ENCODE measurements at regions not wholly inside any gene's neighbourhood (a gene's known extent, or its start where the extent isn't known, plus 50 kb on each side); places are given as distances from the start of the nearest gene placed in this dataset.
"Not testable (repeated sequence)": the region's sequence is repeated elsewhere in the genome, so short reads cannot be mapped to it uniquely, and the experiment has no call there.

GRCh38 chr1:8144323-8144722 lies 118.2 kb upstream of the ERRFI1 start:
- DNase-seq (ENCODE audit: low read depth in 2 of 2): no peak

- no peak for DNase-seq (ENCODE audit: low read depth in 2 of 2)
Observed at GRCh38 chr1:8142955-8143629, 117.0 kb upstream of the ERRFI1 start.

- DNase-seq (ENCODE audit: low read depth in 2 of 2): no peak
Observed at GRCh38 chr1:8139941-8140340, 113.8 kb upstream of the ERRFI1 start.

- no peak for DNase-seq (ENCODE audit: low read depth in 2 of 2)
Observed at GRCh38 chr1:8139383-8139782, 113.3 kb upstream of the ERRFI1 start.

GRCh38 chr1:8138673-8139072 lies 112.6 kb upstream of the ERRFI1 start:
- DNase-seq (ENCODE audit: low read depth in 2 of 2): no peak

- DNase-seq (ENCODE audit: low read depth in 2 of 2): no peak
Observed at GRCh38 chr1:8137481-8138244, 111.6 kb upstream of the ERRFI1 start.

- no peak for DNase-seq (ENCODE audit: low read depth in 2 of 2)
Observed at GRCh38 chr1:8136766-8137165, 110.7 kb upstream of the ERRFI1 start.

- no peak for DNase-seq (ENCODE audit: low read depth in 2 of 2)
Observed at GRCh38 chr1:8135250-8135649, 109.1 kb upstream of the ERRFI1 start.

GRCh38 chr1:8134546-8135235 lies 108.6 kb upstream of the ERRFI1 start:
- DNase-seq (ENCODE audit: low read depth in 2 of 2): no peak

- DNase-seq (ENCODE audit: low read depth in 2 of 2): no peak
Observed at GRCh38 chr1:8133657-8134430, 107.7 kb upstream of the ERRFI1 start.

GRCh38 chr1:8133190-8133589 lies 107.1 kb upstream of the ERRFI1 start:
- no peak for DNase-seq (ENCODE audit: low read depth in 2 of 2)

- DNase-seq (ENCODE audit: low read depth in 2 of 2): no peak
Observed at GRCh38 chr1:8127171-8127641, 101.1 kb upstream of the ERRFI1 start.

- no peak for DNase-seq (ENCODE audit: low read depth in 2 of 2)
Observed at GRCh38 chr1:8122477-8123407, 96.6 kb upstream of the ERRFI1 start.

GRCh38 chr1:8122160-8122476 lies 96.0 kb upstream of the ERRFI1 start:
- no peak for DNase-seq (ENCODE audit: low read depth in 2 of 2)

- DNase-seq (ENCODE audit: low read depth in 2 of 2): no peak
Observed at GRCh38 chr1:8121261-8122159, 95.4 kb upstream of the ERRFI1 start.

- DNase-seq (ENCODE audit: low read depth in 2 of 2): no peak
Observed at GRCh38 chr1:8120693-8121260, 94.7 kb upstream of the ERRFI1 start.

- DNase-seq (ENCODE audit: low read depth in 2 of 2): not testable (repeated sequence)
Observed at GRCh38 chr1:8118736-8119135, 92.6 kb upstream of the ERRFI1 start.

- no peak for DNase-seq (ENCODE audit: low read depth in 2 of 2)
Observed at GRCh38 chr1:8118031-8118451, 91.9 kb upstream of the ERRFI1 start.

GRCh38 chr1:8116894-8117264 lies 90.8 kb upstream of the ERRFI1 start:
- DNase-seq (ENCODE audit: low read depth in 2 of 2): no peak

- DNase-seq (ENCODE audit: low read depth in 2 of 2): no peak
Observed at GRCh38 chr1:8115769-8116167, 89.7 kb upstream of the ERRFI1 start.

Data from stimulated activated CD4-positive, alpha-beta T cell treated with anti-CD3 and anti-CD28 coated beads, Interleukin-1b, Interleukin-23, amount 100 ng/mL, for 1 hour (primary cell).